ENCODE measurements at regions not wholly inside any gene's neighbourhood (a gene's known extent, or its start where the extent isn't known, plus 50 kb on each side); places are given as distances from the start of the nearest gene placed in this dataset.

GRCh38 chr16:61596655-61597054 is 439.6 kb downstream of the CDH8 start:
- no peaks in the 10 kb centered on the region for H3K9me3 ChIP-seq (ENCODE audit: control insufficient read depth, low read length, poor library complexity, severe bottlenecking)
- DNase-seq, result no peak
- H3K36me3 Mint-ChIP-seq (ENCODE audit: low read depth), result no peaks in the 10 kb centered on the region
- H3K27me3 Mint-ChIP-seq, result no peaks in the 10 kb centered on the region
- ATAC-seq, result no peak
- no peak overlapping the region for H3K4me3 Mint-ChIP-seq
- H3K27ac Mint-ChIP-seq, result no peak overlapping the region
- H3K4me1 Mint-ChIP-seq, result no peaks in the 10 kb centered on the region

GRCh38 chr16:61595605-61596004 is 440.6 kb downstream of the CDH8 start:
- H3K9me3 ChIP-seq (ENCODE audit: control insufficient read depth, low read length, poor library complexity, severe bottlenecking), result no peaks in the 10 kb centered on the region
- Mint-ChIP-seq H3K36me3 (ENCODE audit: low read depth) (no peaks in the 10 kb centered on the region), H3K4me1 (no peaks in the 10 kb centered on the region), H3K27me3 (no peaks in the 10 kb centered on the region), H3K4me3 (no peak overlapping the region), H3K27ac (no peak overlapping the region)
- ATAC-seq (no peak), DNase-seq (no peak)

- H3K27ac Mint-ChIP-seq, result no peak overlapping the region
- H3K4me1 Mint-ChIP-seq, result no peaks in the 10 kb centered on the region
- ATAC-seq (no peak), DNase-seq (no peak)
- H3K9me3 ChIP-seq (ENCODE audit: control insufficient read depth, low read length, poor library complexity, severe bottlenecking), result no peaks in the 10 kb centered on the region
- H3K27me3 Mint-ChIP-seq, result no peaks in the 10 kb centered on the region
- no peak overlapping the region for H3K4me3 Mint-ChIP-seq
- no peaks in the 10 kb centered on the region for H3K36me3 Mint-ChIP-seq (ENCODE audit: low read depth)
Measured at GRCh38 chr16:61590577-61590976, 445.7 kb downstream of the CDH8 start.

- no peak overlapping the region for H3K27ac Mint-ChIP-seq
- H3K4me1 Mint-ChIP-seq, result no peaks in the 10 kb centered on the region
- no peak for DNase-seq
- H3K9me3 ChIP-seq (ENCODE audit: control insufficient read depth, low read length, poor library complexity, severe bottlenecking), result no peaks in the 10 kb centered on the region
- ATAC-seq, result no peak
- H3K4me3 Mint-ChIP-seq, result no peak overlapping the region
- H3K36me3 Mint-ChIP-seq (ENCODE audit: low read depth), result no peaks in the 10 kb centered on the region
- no peaks in the 10 kb centered on the region for H3K27me3 Mint-ChIP-seq
Measured at GRCh38 chr16:61587526-61587925, 448.7 kb downstream of the CDH8 start.

- DNase-seq (no peak), ATAC-seq (no peak)
- H3K9me3 ChIP-seq (ENCODE audit: control insufficient read depth, low read length, poor library complexity, severe bottlenecking), result no peaks in the 10 kb centered on the region
- Mint-ChIP-seq H3K4me3 (no peak overlapping the region), H3K36me3 (ENCODE audit: low read depth) (no peaks in the 10 kb centered on the region), H3K27ac (no peak overlapping the region), H3K27me3 (no peaks in the 10 kb centered on the region), H3K4me1 (no peaks in the 10 kb centered on the region)
Measured at GRCh38 chr16:61581417-61582046, 454.7 kb downstream of the CDH8 start.

GRCh38 chr16:61580579-61580978 is 455.7 kb downstream of the CDH8 start:
- Mint-ChIP-seq H3K4me1 (no peaks in the 10 kb centered on the region), H3K27me3 (no peaks in the 10 kb centered on the region), H3K27ac (no peak overlapping the region), H3K36me3 (ENCODE audit: low read depth) (no peaks in the 10 kb centered on the region), H3K4me3 (no peak overlapping the region)
- no peaks in the 10 kb centered on the region for H3K9me3 ChIP-seq (ENCODE audit: control insufficient read depth, low read length, poor library complexity, severe bottlenecking)
- no peak for ATAC-seq
- DNase-seq, result no peak

- ATAC-seq (no peak), DNase-seq (no peak)
- no peaks in the 10 kb centered on the region for H3K27me3 Mint-ChIP-seq
- no peaks in the 10 kb centered on the region for H3K36me3 Mint-ChIP-seq (ENCODE audit: low read depth)
- no peaks in the 10 kb centered on the region for H3K9me3 ChIP-seq (ENCODE audit: control insufficient read depth, low read length, poor library complexity, severe bottlenecking)
- no peak overlapping the region for H3K4me3 Mint-ChIP-seq
- H3K4me1 Mint-ChIP-seq, result no peaks in the 10 kb centered on the region
- H3K27ac Mint-ChIP-seq, result no peak overlapping the region
Measured at GRCh38 chr16:61579195-61579594, 457.0 kb downstream of the CDH8 start.

- Mint-ChIP-seq H3K4me1 (no peaks in the 10 kb centered on the region), H3K4me3 (no peak overlapping the region), H3K36me3 (ENCODE audit: low read depth) (no peaks in the 10 kb centered on the region), H3K27me3 (no peaks in the 10 kb centered on the region), H3K27ac (no peak overlapping the region)
- ATAC-seq (no peak), DNase-seq (no peak)
- H3K9me3 ChIP-seq (ENCODE audit: control insufficient read depth, low read length, poor library complexity, severe bottlenecking), result no peaks in the 10 kb centered on the region
Measured at GRCh38 chr16:61576476-61576875, 459.8 kb downstream of the CDH8 start.

- no peaks in the 10 kb centered on the region for H3K4me1 Mint-ChIP-seq
- no peak for ATAC-seq
- H3K27me3 Mint-ChIP-seq, result no peaks in the 10 kb centered on the region
- no peaks in the 10 kb centered on the region for H3K36me3 Mint-ChIP-seq (ENCODE audit: low read depth)
- H3K9me3 ChIP-seq (ENCODE audit: control insufficient read depth, low read length, poor library complexity, severe bottlenecking), result no peaks in the 10 kb centered on the region
- H3K4me3 Mint-ChIP-seq, result no peak overlapping the region
- DNase-seq, result no peak
- no peak overlapping the region for H3K27ac Mint-ChIP-seq
Measured at GRCh38 chr16:61575617-61576016, 460.6 kb downstream of the CDH8 start.

GRCh38 chr16:61569028-61569427 is 467.2 kb downstream of the CDH8 start:
- H3K4me3 Mint-ChIP-seq, result no peak overlapping the region
- no peaks in the 10 kb centered on the region for H3K27me3 Mint-ChIP-seq
- no peaks in the 10 kb centered on the region for H3K9me3 ChIP-seq (ENCODE audit: control insufficient read depth, low read length, poor library complexity, severe bottlenecking)
- no peaks in the 10 kb centered on the region for H3K4me1 Mint-ChIP-seq
- H3K36me3 Mint-ChIP-seq (ENCODE audit: low read depth), result no peaks in the 10 kb centered on the region
- DNase-seq (no peak), ATAC-seq (no peak)
- H3K27ac Mint-ChIP-seq, result no peak overlapping the region

- no peaks in the 10 kb centered on the region for H3K9me3 ChIP-seq (ENCODE audit: control insufficient read depth, low read length, poor library complexity, severe bottlenecking)
Measured at GRCh38 chr16:61564716-61565115, 471.5 kb downstream of the CDH8 start.

GRCh38 chr16:61555718-61556441 is 480.4 kb downstream of the CDH8 start:
- ATAC-seq (no peak), DNase-seq (no peak)
- H3K4me1 Mint-ChIP-seq, result no peaks in the 10 kb centered on the region
- no peaks in the 10 kb centered on the region for H3K36me3 Mint-ChIP-seq (ENCODE audit: low read depth)
- no peaks in the 10 kb centered on the region for H3K9me3 ChIP-seq (ENCODE audit: control insufficient read depth, low read length, poor library complexity, severe bottlenecking)
- no peak overlapping the region for H3K27ac Mint-ChIP-seq
- H3K4me3 Mint-ChIP-seq, result no peak overlapping the region
- no peaks in the 10 kb centered on the region for H3K27me3 Mint-ChIP-seq

More at GRCh38 chr16:61564716-61565115, 471.5 kb downstream of the CDH8 start:
- no peak overlapping the region for H3K4me3 Mint-ChIP-seq
- H3K27me3 Mint-ChIP-seq, result no peaks in the 10 kb centered on the region
- H3K4me1 Mint-ChIP-seq, result no peaks in the 10 kb centered on the region
- DNase-seq (no peak), ATAC-seq (no peak)
- H3K36me3 Mint-ChIP-seq (ENCODE audit: low read depth), result no peaks in the 10 kb centered on the region
- no peak overlapping the region for H3K27ac Mint-ChIP-seq

GRCh38 chr16:61549327-61549726 is 486.9 kb downstream of the CDH8 start:
- Mint-ChIP-seq H3K27ac (no peak overlapping the region), H3K27me3 (no peaks in the 10 kb centered on the region), H3K36me3 (ENCODE audit: low read depth) (no peaks in the 10 kb centered on the region), H3K4me3 (no peak overlapping the region), H3K4me1 (no peaks in the 10 kb centered on the region)
- DNase-seq (no peak), ATAC-seq (no peak)
- no peaks in the 10 kb centered on the region for H3K9me3 ChIP-seq (ENCODE audit: control insufficient read depth, low read length, poor library complexity, severe bottlenecking)

- H3K9me3 ChIP-seq (ENCODE audit: control insufficient read depth, low read length, poor library complexity, severe bottlenecking), result no peaks in the 10 kb centered on the region
Measured at GRCh38 chr16:61547626-61548025, 488.6 kb downstream of the CDH8 start.

More at GRCh38 chr16:61547626-61548025, 488.6 kb downstream of the CDH8 start:
- H3K4me3 Mint-ChIP-seq, result no peak overlapping the region
- H3K27me3 Mint-ChIP-seq, result no peaks in the 10 kb centered on the region
- no peak for ATAC-seq
- no peak for DNase-seq
- H3K4me1 Mint-ChIP-seq, result no peaks in the 10 kb centered on the region
- H3K36me3 Mint-ChIP-seq (ENCODE audit: low read depth), result no peaks in the 10 kb centered on the region
- no peak overlapping the region for H3K27ac Mint-ChIP-seq

Data from T-helper 17 cell (primary cell).